Nephron progenitor cell (in vitro differentiated cells): ENCODE measurements at regions not wholly inside any gene's neighbourhood (a gene's known extent, or its start where the extent isn't known, plus 50 kb on each side); places are given as distances from the start of the nearest gene placed in this dataset.

Experiments used
- DNase-seq: peaks from one replicate; pipeline ENCODE4 v3.0.0; 2021
- H3K27ac Mint-ChIP-seq: 2 replicates; pipeline ENCODE4 v1.8.0; 2021; ENCODE audit warnings: mild to moderate bottlenecking, moderate library complexity, mixed read lengths
- H3K27me3 Mint-ChIP-seq: 2 replicates; pipeline ENCODE4 v1.8.0; 2021; ENCODE audit warnings: mild to moderate bottlenecking, low read depth, mixed read lengths; ENCODE audit not compliant: poor library complexity
- H3K36me3 Mint-ChIP-seq: 2 replicates; pipeline ENCODE4 v1.8.0; 2021; ENCODE audit warnings: low read depth, mixed read lengths
- H3K4me1 Mint-ChIP-seq: 2 replicates; pipeline ENCODE4 v1.8.0; 2021; ENCODE audit warnings: mixed read lengths
- H3K4me3 Mint-ChIP-seq: 2 replicates; pipeline ENCODE4 v1.8.0; 2021; ENCODE audit warnings: mild to moderate bottlenecking, moderate library complexity, mixed read lengths
- H3K9me3 Mint-ChIP-seq: 2 replicates; pipeline ENCODE4 v1.8.0; 2021; ENCODE audit warnings: mild to moderate bottlenecking, moderate library complexity, mixed read lengths
- TF ChIP-seq, protein P1 (sequence below): fragments of 200-600 bp; sonication (generic); IDR thresholded peaks from 2 replicates; pipeline ENCODE4 v1.5.0; 2021; ENCODE audit warnings: antibody characterized with exemption

DNA sequence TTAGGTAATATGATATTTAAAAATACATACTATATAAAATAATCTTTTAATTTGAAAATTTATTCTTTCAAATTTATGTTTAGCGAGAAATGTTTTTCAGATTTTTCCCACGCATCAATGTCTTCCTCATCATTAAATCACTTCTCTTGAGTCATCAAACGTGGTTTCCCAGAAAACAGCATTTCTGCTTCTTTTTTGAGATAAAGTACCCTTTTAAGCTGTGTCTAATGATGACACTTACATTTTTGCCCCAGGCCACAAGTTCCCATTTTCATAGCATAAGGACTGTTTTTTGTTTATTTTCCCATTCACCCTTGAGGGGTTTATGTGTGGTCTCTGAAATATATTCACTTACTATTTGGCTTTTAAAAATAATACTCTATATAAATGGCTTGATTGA lies 139.0 kb upstream of the HS3ST3A1 start:
- Mint-ChIP-seq H3K27ac (no peak overlapping the region), H3K9me3 (peaks cover 17% of the 10 kb centered on the region), H3K4me1 (no peaks in the 10 kb centered on the region), H3K27me3 (peaks cover 7% of the 10 kb centered on the region), H3K4me3 (no peak overlapping the region), H3K36me3 (peaks cover 8% of the 10 kb centered on the region)
- TF ChIP-seq, protein P1, sequence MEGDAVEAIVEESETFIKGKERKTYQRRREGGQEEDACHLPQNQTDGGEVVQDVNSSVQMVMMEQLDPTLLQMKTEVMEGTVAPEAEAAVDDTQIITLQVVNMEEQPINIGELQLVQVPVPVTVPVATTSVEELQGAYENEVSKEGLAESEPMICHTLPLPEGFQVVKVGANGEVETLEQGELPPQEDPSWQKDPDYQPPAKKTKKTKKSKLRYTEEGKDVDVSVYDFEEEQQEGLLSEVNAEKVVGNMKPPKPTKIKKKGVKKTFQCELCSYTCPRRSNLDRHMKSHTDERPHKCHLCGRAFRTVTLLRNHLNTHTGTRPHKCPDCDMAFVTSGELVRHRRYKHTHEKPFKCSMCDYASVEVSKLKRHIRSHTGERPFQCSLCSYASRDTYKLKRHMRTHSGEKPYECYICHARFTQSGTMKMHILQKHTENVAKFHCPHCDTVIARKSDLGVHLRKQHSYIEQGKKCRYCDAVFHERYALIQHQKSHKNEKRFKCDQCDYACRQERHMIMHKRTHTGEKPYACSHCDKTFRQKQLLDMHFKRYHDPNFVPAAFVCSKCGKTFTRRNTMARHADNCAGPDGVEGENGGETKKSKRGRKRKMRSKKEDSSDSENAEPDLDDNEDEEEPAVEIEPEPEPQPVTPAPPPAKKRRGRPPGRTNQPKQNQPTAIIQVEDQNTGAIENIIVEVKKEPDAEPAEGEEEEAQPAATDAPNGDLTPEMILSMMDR = no peak
- no peak for DNase-seq

DNA sequence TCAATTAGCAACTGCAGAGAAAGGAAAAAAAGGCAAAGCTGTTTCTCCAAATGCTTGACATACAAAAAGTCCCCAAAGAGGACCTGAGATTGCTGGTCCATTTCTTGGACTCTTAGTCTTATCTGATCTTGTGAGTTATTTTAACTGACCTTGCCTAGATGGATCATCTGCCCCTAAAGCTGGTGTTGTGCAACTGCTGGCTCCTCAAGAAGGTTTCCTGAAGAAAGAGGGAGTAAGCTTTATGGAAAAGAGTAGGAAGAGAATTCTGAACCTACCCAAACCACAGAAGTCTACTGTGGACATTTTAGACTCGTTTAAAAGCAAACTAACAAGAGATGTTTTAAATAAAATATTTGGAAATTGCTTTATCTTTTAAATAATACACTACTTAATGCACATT lies 140.0 kb upstream of the HS3ST3A1 start:
- H3K27ac Mint-ChIP-seq = no peak overlapping the region
- peaks cover 8% of the 10 kb centered on the region for H3K36me3 Mint-ChIP-seq
- peaks cover 7% of the 10 kb centered on the region for H3K27me3 Mint-ChIP-seq
- DNase-seq = no peak
- H3K4me1 Mint-ChIP-seq = peaks cover 5% of the 10 kb centered on the region
- no peak overlapping the region for H3K4me3 Mint-ChIP-seq
- TF ChIP-seq, protein P1 = no peak
- H3K9me3 Mint-ChIP-seq = peaks cover 17% of the 10 kb centered on the region

DNA sequence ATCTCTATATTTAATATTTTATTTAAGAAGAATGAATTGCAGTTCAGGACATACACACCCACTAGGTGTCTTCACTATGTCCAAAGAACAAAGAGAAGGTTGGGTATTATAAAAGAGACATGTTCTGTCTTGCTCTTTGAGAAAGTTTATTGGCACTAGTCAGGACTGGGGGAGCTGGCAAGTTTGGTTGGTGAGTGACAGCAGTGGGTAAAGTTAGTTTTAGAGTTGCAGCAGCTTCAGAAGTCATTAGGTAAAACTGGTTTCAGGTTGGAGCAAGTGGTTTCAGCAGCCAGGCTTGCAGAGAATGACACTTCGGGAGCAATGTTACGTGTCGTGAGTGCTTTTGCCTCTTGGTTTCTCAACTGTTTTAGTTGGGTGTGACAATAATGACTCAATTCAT lies 142.2 kb upstream of the HS3ST3A1 start:
- Mint-ChIP-seq H3K27ac (no peak overlapping the region), H3K4me3 (no peak overlapping the region)

DNA sequence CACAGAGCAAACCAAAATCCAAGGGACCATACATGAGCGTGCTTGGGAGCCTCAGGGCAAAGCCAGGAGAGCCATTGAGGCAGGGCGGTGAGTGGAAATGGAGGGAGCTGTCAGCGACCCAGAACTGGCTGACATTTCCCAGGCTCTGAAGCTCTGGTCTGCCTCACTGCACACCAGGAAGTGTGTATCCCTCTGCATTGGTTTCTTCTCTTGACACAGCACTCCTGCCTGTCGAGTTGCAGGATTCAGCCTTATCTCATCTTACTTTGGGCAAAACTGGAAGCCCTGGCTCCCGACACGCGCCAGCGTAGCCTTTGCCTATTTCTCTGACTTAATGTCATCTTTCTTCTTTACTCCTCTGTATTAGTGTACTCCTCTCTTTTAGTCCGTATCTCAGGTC lies 144.7 kb upstream of the HS3ST3A1 start:
- H3K9me3 Mint-ChIP-seq = peaks cover 24% of the 10 kb centered on the region

More for the DNA sequence above, 142.2 kb upstream of the HS3ST3A1 start:
- Mint-ChIP-seq H3K27me3 (peaks cover 2% of the 10 kb centered on the region), H3K4me1 (peaks cover 13% of the 10 kb centered on the region), H3K9me3 (peaks cover 21% of the 10 kb centered on the region), H3K36me3 (peaks cover 10% of the 10 kb centered on the region)
- TF ChIP-seq, protein P1 = no peak
- DNase-seq = no peak

DNA sequence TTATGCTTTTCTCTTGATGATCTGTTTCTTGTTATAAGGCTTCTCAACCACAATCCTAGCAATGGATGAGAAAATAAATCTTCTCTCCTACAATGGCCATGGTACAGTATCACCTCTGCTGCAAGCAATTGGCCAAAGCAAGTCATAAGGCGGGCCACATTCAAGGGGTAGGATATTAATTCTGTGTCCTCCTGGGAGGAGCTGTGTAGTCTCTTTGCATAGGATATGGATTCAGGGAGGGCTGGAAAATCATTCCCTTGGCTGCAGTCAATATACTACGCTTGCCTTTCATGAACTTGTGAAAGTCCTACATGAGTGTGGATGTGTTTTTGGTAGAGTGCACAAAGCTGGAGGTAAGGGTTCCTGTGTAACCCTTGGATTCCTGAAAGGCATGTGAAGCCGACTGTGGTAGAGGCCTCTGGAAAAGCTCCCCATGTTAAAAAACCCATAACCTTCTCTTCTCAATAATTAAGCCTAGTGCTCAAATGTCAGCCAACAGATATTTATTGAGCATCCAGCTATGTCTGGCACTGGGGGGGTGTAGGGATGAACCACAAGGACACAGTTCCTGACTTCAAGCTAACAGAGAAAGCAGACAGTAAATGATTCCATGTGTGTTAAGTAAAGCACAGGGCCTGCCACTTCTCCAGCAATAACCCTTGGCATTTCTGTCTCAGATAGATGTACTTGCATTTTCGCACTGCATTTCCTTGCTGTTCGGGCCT lies 147.6 kb upstream of the HS3ST3A1 start:
- Mint-ChIP-seq H3K4me3 (no peak overlapping the region), H3K27ac (no peak overlapping the region), H3K27me3 (no peaks in the 10 kb centered on the region), H3K4me1 (peaks cover 41% of the 10 kb centered on the region), H3K36me3 (peaks cover 14% of the 10 kb centered on the region), H3K9me3 (peaks cover 19% of the 10 kb centered on the region)
- TF ChIP-seq, protein P1 = no peak
- no peak for DNase-seq

More for the DNA sequence above, 144.7 kb upstream of the HS3ST3A1 start:
- TF ChIP-seq, protein P1 = no peak
- H3K4me3 Mint-ChIP-seq = no peak overlapping the region
- DNase-seq = no peak
- peaks cover 2% of the 10 kb centered on the region for H3K27me3 Mint-ChIP-seq
- H3K4me1 Mint-ChIP-seq = peaks cover 38% of the 10 kb centered on the region
- peak overlapping the region; percentile 25 for H3K27ac Mint-ChIP-seq
- peaks cover 14% of the 10 kb centered on the region for H3K36me3 Mint-ChIP-seq

DNA sequence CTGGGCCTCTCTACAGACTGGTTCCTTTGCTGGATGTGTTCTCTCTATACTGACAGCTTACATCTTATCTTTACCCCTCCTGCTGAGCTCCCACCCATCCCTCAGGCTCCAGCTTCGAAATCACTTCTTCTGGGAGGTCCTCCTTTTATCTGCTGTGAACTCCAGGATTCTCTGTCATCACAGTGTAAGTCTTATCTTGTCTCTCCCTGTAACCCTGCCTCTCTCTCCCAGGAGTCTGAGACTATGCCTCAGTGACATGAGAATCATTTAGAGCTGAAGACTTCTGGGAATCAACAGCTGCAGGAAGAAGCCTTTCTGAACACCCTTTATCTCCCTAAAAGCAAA lies 148.1 kb upstream of the HS3ST3A1 start:
- H3K27me3 Mint-ChIP-seq = no peaks in the 10 kb centered on the region
- H3K4me1 Mint-ChIP-seq = peaks cover 41% of the 10 kb centered on the region
- H3K27ac Mint-ChIP-seq = peak overlapping the region; percentile 50
- H3K36me3 Mint-ChIP-seq = peaks cover 14% of the 10 kb centered on the region
- TF ChIP-seq, protein P1 = no peak
- H3K9me3 Mint-ChIP-seq = peaks cover 14% of the 10 kb centered on the region
- DNase-seq = no peak
- H3K4me3 Mint-ChIP-seq = no peak overlapping the region
